Glomerular endothelial cell (primary cell): ENCODE measurements at regions not wholly inside any gene's neighbourhood (a gene's known extent, or its start where the extent isn't known, plus 50 kb on each side); places are given as distances from the start of the nearest gene placed in this dataset.
"Not testable (repeated sequence)": the region's sequence is repeated elsewhere in the genome, so short reads cannot be mapped to it uniquely, and the experiment has no call there.

ENCODE experiments used
- DNase-seq: peaks from one replicate; pipeline ENCODE4 v3.0.0-alpha.2; 2011; ENCODE audit warnings: low read depth, low spot score; ENCODE audit errors: extremely low read depth

DNA sequence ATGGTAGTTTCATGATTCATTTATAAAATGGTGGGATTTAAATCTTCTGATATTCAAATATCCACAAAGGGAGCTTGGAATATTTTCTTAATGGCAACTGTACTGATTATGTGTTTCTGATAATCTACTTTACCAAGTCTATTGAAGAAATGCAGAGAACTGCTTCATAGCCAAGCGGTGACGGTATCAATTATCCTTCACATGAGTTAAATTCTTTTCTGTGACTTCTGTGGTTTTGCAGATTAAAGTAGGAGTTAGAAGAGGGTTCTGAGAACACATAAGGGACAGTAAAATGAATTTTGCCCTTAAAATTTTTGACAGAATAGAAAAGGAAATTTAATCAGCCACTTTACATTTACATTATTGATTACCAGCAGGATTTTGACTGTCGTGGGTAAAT lies 563.2 kb downstream of the GBE1 start:
- DNase-seq, result no peak

DNA sequence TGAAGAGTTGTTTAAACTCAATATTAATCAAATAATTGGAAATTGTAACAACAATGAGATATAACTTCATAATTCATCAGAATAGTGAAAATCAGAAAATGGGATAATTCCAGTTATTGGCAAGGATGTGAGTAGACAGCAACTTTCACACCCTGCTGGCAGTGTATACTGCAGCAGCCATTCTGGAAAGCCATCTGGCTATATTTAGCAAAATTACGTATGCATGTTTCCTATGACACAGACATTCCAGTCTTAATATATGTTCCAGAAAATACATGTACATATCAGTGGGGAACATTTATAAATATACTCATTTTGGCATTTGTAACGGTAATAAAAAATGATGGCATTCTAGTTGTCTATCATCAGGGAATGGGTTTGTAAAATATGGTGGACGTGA lies 564.1 kb downstream of the GBE1 start:
- DNase-seq, result no peak

DNA sequence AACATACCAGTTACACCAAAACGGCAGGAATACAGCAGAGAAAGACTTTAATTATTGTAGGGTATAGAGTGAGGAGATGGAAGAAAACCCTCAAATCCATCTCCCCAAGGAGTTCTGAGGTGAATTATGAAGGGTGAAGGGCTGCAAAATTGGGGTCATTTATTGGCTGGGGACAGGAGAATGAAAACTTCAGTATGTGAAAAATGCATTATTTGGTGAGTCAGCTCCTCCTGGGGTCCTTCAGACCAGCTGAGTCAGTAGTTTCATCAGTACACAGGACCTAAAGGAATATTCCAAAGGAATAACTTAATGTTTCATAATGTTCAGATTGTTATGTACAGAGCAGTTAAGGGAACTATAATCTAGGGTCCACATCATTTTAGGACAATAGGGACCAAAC lies 566.0 kb downstream of the GBE1 start:
- DNase-seq, result no peak

DNA sequence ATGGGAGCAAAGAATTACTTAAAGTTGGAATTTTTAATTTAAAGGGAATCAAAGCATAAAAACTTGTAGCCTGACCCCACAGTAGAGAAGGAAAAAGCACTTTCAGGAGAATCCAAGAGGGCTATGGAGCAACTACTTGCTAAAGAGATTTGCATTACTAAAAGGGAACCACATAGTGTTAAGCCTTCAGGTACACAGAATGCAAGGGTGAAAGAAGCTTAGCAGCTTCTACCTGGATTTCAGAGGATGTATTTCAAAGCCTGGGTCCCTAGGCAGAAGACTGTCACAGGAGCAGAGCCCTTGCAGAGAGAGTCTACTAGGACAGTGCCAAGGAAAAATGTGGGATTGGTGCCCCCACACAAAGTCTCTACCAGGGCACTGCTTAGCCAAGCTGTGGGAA lies 575.0 kb downstream of the GBE1 start:
- no peak for DNase-seq

DNA sequence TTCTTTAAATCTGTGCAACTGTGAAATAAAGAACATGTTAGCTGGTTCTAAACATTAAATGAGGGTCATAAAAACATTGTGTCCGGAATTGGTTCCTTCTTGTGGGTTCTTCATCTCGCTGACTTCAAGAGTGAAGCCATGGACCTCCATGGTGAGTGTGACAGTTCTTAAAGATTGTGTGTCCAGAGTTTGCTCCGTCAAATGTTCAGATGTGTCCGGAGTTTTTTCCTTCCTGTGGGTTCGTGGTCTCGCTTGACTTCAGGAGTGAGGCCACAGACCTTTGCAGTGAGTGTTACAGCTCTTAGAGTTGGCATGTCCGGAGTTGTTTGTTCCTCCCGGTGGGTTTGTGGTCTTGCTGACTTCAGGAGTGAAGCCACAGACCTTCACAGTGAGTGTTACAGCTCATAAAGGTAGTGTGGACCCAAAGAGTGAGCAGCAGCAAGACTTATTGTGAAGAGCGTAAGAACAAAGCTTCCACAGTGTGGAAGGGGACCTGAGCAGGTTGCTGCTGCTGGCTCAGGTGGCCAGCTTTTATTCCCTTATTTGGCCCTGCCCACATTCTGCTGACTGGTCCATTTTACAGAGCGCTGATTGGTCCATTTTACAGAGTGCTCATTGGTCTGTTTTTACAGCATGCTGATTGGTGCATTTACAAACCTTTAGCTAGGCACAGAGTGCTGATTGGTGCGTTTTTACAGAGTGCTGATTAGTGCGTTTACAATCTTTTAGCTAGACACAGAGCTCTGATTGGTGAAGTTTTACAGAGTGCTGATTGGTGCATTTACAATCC lies 579.2 kb downstream of the GBE1 start:
- DNase-seq, result not testable (repeated sequence)

DNA sequence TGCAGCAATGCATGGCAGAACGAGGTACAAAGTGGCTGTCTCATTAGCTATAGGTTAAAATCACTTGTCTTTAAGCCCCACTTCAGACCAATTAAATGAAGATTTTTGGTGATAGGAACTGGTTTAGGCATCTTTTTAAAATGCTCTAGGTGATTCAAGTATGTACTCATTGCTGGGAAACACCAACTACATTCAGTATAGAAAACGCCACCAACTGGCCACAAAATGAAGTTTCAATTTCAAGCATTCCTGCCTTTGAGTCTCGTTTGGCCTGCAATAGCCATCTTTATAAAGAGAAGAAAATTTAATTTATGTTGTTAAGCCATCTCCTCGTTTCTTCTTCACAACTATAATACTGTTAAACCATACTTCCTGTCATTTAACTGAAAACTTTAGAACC lies 587.9 kb downstream of the GBE1 start:
- no peak for DNase-seq

DNA sequence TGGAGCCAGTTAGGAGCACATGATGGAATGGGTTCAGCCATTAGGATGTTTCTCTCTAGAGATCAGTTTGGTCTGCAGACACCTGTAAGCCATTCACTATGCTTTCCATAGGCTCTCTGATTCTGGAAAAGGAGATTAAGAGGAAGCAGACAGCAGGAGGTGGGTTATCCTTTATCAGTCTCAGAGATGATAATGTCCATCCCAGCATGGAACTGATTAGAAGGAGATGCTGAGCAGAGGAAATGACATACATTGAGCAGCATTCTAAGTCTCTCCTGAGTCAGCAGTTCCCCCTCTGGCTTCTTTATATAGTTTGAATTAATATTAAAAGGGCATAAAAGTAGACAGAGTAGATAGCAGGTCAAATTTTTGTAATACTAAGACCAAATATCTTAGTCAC lies 591.1 kb downstream of the GBE1 start:
- no peak for DNase-seq

DNA sequence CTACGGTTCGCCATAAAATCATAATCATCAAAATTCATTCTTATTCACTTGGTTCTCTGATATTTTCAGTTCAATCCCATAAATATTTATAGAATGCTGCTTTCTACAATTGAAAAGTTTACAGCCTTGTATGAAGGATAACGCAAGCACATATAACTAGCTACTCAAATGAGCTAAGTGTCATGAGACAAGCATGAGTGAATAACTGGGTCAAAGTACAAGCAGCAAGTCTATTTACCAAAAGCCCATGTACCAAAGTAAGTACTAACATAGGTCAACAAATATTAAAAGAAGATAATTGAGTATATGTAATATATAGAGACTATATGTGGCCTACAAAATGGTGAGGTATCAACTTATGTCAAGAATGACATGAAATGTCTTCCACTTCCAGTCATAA lies 596.6 kb downstream of the GBE1 start:
- no peak for DNase-seq

DNA sequence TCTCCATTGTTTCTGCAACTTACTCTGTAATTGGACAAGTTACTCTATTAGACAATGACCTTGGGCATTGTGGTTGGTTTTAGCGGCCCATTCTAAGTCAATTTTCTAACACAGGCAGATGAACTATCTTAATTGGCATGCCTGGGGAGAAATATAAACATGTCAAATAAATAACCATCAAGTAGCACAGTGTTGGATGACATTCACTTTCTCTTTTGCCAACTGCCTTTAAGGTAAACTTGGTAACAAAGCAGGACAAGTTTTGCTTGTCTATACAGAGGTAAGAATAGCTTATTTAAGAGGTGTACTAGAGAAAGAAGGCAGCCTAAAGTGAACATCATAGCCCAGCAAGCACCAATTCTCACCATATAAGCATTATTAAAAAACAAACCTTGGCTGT lies 599.6 kb downstream of the GBE1 start:
- DNase-seq, result no peak

DNA sequence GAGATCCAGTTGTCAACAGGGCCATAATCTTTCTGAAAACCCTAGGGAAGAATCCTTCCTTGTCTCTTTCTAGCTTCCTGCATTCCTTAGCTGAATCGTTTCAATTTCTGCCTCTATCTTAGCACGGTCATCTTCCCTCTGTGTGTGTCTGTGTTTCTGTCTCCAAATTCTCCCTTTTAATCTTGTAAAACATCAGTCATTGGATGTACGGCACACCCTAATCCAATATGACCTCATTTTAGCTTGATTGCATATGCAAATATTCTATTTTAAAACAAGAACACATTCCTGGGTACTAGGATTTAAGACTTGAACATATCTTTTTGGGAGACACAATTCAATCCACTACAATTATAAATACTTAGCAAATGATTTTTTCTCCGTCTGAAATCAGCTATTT lies 600.3 kb downstream of the GBE1 start:
- DNase-seq, result no peak

DNA sequence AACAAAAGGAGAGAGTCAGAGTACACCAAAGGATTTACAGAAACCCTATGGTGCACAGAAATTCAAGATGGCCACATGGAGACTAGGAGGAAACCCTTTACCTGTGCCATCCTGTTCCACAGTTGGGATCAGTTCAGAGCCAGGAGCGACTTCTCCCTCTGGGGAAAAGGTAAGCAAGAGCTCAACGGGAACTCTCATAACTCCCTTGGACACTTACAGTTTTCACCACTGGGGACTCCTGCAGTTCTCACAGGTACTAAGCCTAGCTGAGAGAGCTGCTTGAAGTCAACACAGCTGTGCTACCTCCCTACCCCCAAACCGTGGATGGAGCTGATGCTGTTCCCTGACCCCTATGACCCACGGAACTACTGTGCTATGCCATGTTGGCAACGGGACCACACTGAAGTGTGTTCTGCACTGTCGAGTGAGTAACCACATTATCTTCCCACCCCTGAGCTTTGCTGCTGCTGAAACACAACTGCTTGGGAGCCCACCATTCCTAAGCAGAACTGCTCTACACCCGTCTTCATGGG lies 606.8 kb downstream of the GBE1 start:
- no peak for DNase-seq

DNA sequence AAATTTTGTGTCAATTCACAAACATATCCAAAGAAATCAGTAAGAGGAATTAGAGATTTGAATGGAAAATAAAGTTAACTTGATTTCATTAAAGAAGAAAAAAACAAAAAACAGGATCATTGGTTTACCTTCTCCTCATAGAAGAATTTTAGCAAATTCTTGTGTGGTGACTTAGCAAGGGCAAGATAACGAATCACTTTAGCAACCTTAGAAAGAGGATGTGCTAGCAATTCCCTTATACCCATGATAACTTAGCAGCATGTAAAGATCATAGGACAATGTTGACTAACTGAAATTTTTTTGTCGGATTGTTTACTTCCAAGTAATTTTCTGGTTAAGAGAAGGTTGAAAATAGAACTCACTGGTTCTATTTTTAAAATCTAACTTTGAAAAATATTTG lies 609.3 kb downstream of the GBE1 start:
- no peak for DNase-seq

DNA sequence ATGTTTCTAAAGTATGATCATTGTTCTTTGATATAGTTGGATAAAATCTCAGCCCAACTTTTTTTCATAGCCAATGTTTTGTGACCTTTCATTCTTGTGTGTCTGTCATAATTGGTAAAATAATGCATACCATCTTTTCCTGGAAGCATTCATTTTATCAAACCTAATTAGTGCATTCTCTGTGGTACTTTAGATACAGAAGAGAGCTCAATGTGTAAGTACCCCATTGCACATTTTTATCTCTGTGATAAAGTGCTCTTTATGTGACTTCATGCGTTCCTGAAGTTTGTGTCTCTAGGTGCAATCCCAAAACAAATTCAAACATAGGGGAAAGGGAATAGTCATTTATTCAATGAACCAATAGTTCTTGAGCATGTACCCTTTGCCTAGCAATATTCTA lies 628.5 kb downstream of the GBE1 start:
- DNase-seq, result no peak

DNA sequence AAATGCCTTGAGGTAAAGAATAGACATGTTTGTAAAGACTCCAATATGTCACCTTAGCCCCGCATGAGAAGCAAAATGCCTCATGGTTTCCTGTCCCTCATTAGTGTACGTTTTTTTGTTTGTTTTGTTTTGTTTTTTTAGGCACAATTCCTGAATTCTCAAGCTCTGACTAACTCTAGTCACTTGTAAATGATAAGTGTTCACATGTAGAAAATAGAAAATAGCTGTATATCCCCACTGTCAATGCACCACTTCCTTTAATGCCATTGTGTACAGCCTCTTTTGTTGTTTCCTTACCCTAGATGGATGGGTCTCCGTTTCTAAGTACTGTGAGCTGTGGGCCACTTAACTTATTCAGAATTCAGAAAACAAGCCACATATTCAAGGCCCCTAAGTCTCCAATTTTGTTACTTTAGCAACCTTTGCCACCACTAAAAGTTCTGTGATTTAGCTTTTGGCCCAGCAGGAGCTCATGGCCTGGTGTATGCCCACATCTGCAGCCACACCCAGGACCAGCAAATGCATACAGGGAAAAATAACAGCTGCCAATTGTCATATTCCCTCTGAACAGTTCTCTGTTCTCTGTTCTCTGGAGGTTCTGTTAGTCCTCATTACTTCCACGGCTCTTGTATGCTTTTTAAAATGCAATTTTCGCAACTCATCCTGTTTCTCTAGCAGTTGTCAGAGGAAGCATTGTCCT lies 655.5 kb downstream of the GBE1 start:
- peak; percentile 89 for DNase-seq

DNA sequence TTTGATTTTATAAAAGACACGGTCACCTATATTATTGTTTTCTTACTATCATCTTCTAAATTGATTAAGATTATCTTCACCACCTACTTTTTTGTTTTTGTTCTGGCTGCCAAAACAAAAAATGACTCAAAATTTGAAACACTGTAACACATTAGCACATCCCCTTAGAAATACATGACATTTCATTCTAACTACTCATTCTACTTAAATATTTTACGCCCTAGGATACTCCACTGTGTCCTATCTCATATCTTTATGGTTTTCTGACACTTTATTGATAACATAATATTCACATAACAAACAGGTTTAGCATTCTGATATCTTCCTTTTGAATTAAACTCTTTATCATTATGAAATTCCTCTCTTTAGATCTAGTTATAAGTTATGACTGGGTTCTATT lies 656.2 kb downstream of the GBE1 start:
- DNase-seq, result no peak

DNA sequence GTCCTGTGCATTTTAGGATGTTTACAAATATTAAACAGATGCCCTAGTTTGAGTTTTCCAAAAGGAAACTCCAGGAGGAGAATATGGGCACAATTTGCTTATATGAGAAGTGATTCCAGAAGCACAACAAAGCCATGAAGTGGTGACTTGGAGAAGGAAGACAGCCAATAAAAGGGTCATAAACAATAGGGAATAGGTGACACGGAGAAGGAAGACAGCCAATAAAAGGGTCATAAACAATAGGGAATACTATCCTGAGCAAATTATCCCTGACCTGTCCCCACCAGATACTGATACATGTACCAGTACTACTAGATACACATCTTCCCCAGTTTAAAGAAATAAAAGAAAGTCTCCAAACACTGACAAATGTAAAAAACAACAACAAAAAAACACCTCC lies 663.6 kb downstream of the GBE1 start:
- DNase-seq, result no peak

DNA sequence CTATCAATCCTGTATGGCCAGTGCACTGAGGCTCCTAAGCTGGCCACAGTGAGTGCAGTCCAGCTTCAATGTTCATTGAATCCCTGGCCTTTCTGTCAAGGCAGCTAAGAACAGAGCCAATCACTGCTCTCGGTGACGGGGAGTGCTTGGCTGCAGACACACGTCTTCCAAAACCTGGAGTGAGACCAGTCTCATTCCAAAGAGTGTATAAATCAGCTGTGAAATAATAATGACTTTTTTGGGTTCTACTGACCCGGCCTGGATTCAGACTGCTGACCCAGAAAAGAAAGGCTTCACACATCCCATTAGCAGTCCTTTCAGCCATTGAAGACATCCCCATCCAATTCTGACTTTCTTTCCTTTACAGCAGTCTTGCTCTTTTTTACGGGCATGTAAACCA lies 665.5 kb downstream of the GBE1 start:
- no peak for DNase-seq

DNA sequence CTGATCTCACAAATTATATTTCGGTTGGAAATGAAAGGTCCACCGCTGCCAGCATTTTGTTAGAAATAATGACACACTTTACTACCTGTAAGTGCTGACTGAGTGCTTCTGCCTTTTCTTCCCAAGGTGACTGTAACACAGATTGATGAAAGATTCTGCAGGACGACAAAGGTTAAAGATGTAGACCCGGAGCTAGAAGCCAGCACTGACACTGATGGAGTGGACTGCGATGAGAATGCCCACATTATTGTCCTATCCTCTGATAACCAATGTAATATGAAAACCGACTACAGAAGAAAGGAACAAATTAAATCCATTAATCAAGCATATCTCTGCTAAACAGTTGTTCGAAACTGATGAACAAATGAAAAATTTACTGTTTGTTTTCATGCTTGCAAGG lies 666.5 kb downstream of the GBE1 start:
- DNase-seq, result no peak

DNA sequence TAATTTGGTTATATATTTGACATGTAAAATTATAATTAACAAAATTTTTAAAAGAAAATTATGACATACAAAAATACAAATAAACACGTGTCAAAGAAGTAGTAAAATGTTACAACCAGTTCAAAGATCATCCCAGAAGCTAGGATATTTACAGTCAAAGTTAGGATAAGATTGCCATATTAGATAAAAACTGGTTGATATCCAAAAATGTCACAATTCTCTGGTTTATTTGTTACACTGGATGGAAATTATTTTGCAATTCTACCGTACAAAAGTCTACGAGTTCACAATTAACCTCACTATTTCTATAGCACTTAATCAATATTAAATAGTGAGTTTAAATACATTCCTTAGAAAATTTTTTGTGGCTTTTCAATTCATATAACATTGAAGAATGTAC lies 673.8 kb downstream of the GBE1 start:
- DNase-seq, result no peak

DNA sequence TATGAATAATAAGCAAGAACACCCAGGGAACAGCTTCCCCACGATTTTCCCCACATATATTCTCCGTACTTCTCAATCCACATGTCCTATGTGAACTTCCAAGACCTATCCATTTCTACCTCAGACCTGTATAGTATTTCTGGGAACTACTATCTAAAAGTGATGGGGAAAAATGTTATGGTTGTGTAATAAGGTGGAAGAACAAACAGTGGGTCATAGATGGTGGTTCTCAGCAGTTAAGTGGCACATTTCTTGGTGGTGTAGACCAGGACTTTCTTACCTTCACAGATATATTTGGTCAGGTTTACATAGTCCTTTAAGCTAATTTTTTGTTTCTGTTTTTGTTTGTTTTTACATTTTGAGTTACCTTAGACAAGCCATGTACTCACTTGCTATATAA lies 675.1 kb downstream of the GBE1 start:
- no peak for DNase-seq

DNA sequence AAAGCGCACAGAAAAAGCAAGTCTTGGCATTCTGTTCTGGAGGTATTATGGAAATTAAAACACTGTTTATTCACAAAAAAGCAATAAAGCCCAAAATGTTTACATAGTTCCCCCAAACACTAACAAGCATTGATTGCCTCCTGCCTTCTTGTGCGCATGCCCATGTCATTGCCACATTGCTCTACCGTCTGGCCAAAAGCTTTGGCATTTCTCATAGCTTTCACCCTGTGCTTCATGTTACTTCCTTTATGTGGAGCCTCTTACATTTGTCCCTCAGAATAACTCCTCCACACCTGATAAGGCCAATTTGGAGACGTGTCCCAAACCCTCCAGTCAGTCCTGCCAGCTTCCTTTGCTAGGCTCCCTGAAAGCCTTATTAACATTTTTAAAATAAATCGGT lies 680.8 kb downstream of the GBE1 start:
- no peak for DNase-seq

DNA sequence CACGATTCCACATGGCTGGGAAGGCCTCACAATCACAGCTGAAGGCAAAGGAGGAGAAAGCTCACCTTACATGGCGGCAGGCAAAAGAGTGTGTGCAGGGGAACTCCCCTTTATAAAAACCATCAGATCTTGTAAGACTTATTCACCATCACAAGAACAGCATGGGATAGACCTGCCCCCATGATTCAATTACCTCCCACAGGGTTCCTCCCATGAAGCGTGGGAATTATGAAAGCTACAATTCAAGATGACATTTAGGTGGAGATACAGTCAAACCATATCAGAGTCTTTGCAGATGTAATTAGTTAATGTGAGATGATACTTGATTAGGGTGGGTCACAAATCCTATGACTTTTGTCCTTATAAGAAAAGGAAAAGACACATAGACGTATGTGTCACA lies 688.9 kb downstream of the GBE1 start:
- no peak for DNase-seq
